Heart right ventricle (tissue), 16 donors: ENCODE measurements at regions not wholly inside any gene's neighbourhood (a gene's known extent, or its start where the extent isn't known, plus 50 kb on each side); places are given as distances from the start of the nearest gene placed in this dataset.

Experiments
- ATAC-seq, 8 donors: fragments of 200-7000 bp; cut with Tn5 transposase; one replicate each; pipeline ENCODE4 v1.9.1; 2020; ENCODE audit warnings: mild to moderate bottlenecking in 8 of 8, moderate library complexity in 8 of 8, moderate number of reproducible peaks in 1 of 8
- DNase-seq, 2 donors: peaks; one replicate each; pipeline ENCODE4 v3.0.0-alpha.2; 2020
- H3K27ac ChIP-seq, 10 donors: fragments of 200-600 bp; sonication (generic) in 2 of 10; one replicate each; pipeline versions ENCODE4 v1.5.0 to v1.8.0; 2020 to 2022; ENCODE audit warnings: mild to moderate bottlenecking in 3 of 10
- H3K27me3 ChIP-seq, 7 donors: fragments of 200-600 bp; one replicate each; pipeline ENCODE4 v1.8.0; 2021 to 2022; ENCODE audit warnings: mild to moderate bottlenecking in 2 of 7
- H3K36me3 ChIP-seq, 9 donors: fragments of 200-600 bp; sonication (generic) in 1 of 9; one replicate each; pipeline versions ENCODE4 v1.5.0 to v1.8.0; 2020 to 2022; ENCODE audit warnings: mild to moderate bottlenecking in 2 of 9
- H3K4me1 ChIP-seq, 9 donors: fragments of 200-600 bp; sonication (generic) in 1 of 9; one replicate each; pipeline versions ENCODE4 v1.5.0 to v1.8.0; 2020 to 2022; ENCODE audit warnings: mild to moderate bottlenecking in 4 of 9
- H3K4me3 ChIP-seq, 10 donors: fragments of 200-600 bp; sonication (generic) in 2 of 10; one replicate each; pipeline versions ENCODE4 v1.5.0 to v1.8.0; 2020 to 2022; ENCODE audit warnings: mild to moderate bottlenecking in 7 of 10, moderate library complexity in 2 of 10
- H3K9me3 ChIP-seq, 11 donors: fragments of 200-600 bp in 10 of 11; sonication (generic) in 2 of 11; one replicate each; pipeline versions ENCODE4 v1.5.0 to v1.8.0; 2013 to 2022; ENCODE audit warnings: mild to moderate bottlenecking in 2 of 11, control low read depth in 1 of 11, moderate library complexity in 1 of 11
- CTCF ChIP-seq, 9 donors: fragments of 200-600 bp; sonication (generic) in 2 of 9; IDR thresholded peaks; one replicate each; pipeline versions ENCODE4 v1.5.0 to v1.8.0; 2021 to 2022; ENCODE audit warnings: antibody characterized with exemption in 9 of 9, mild to moderate bottlenecking in 5 of 9, moderate library complexity in 1 of 9
- WGBS, 2 donors: extraction: QIAGEN DNeasy Blood & Tissue Kit; methylation state at CpG; one replicate each; pipeline ENCODE4 v1.1.7; 2013; ENCODE audit warnings: inconsistent platforms in 1 of 2; 5-methylcytosine and 5-hydroxymethylcytosine counted together
- intact Hi-C, 10 donors: fragments of 100-400 bp; cut with DNase I; formaldehyde crosslinking; loops; one replicate each; pipeline versions ENCODE4 v1.11.1 to v1.14.2; 2022
- donor health status: Arrhythmogenic right ventricular cardiomyopathy.
- donor health status: ischemic (EF 13 %, LVEDD 7.1; RV severe dilation, severe dysfunction).
- donor health status: healthy with polysubstance abuse.
- donor health status: DM: no; HTN: yes; CAD: no.
- donor health status: DM: no; HTN: no; CAD: no.
- donor health status: ischemic (EF 25% LVEDD 6.9; RV normal size, moderate dysfunction).
- donor health status: ischemic (EF 25% LVEDD 5.7; RV mildly dilated, moderate dysfunction).
- donor health status: healthy.
- donor health status: DM: yes; HTN: yes; CAD: no.
- donor health status: Ischemic cardiomyopathy.
- donor health status: ischemic (EF 35%, LVEDD 5.7; RV mildly dilated, moderate dysfunction).
- donor health status: nonischemic (EF 11% LVEDD 7.7; RV severe dilation, severe dysfunction).
- donor health status: DM: yes; HTN: yes; CAD: no.
- donor health status: PGD.
- donor health status: ischemic (EF 29% LVEDD 5.4; RV normal size, mild dysfunction).
- donor health status: nonischemic (EF 23%, LVEDD 6.1; RV moderate dilation, normal function).

- 78 to 86% methylated on average over 8 of the region's 8 CpGs for WGBS, 2 donors
- intact Hi-C loops: no loop called here
- no peak for ATAC-seq
Observed at GRCh38 chr1:38239258-38239835, 192.8 kb upstream of the POU3F1 start.

GRCh38 chr1:38238294-38238693 lies 191.7 kb upstream of the POU3F1 start:
- H3K27ac ChIP-seq: no peak overlapping the region
- no peaks in the 10 kb centered on the region for H3K9me3 ChIP-seq
- no peaks in the 10 kb centered on the region for H3K4me1 ChIP-seq
- ATAC-seq (no peak), DNase-seq (no peak)
- H3K27me3 ChIP-seq: peaks cover 0 to 16% (median 7%) of the 10 kb centered on the region in 7 donors
- WGBS, 2 donors: 89 to 93% methylated on average over 5 of the region's 5 CpGs
- intact Hi-C loops: no loop called here
- TF ChIP-seq CTCF (IDR thresholded peaks at IDR 0.05): no peak
- H3K36me3 ChIP-seq: no peaks in the 10 kb centered on the region
- H3K4me3 ChIP-seq: no peak overlapping the region

More at GRCh38 chr1:38239258-38239835, 192.8 kb upstream of the POU3F1 start:
- Histone ChIP-seq H3K4me1 (no peaks in the 10 kb centered on the region), H3K27me3 (peaks cover 0 to 12% (median 7%) of the 10 kb centered on the region in 7 donors), H3K36me3 (no peaks in the 10 kb centered on the region), H3K27ac (no peak overlapping the region), H3K4me3 (no peak overlapping the region), H3K9me3 (no peaks in the 10 kb centered on the region)
- no peak for TF ChIP-seq CTCF (IDR thresholded peaks at IDR 0.05)
- no peak for DNase-seq

GRCh38 chr1:38235705-38236104 lies 189.1 kb upstream of the POU3F1 start:
- 59 to 70% methylated on average over 3 of the region's 3 CpGs for WGBS, 2 donors
- no peaks in the 10 kb centered on the region for H3K4me1 ChIP-seq
- TF ChIP-seq CTCF (IDR thresholded peaks at IDR 0.05): no peak

GRCh38 chr1:38231941-38232340 lies 185.3 kb upstream of the POU3F1 start:
- intact Hi-C loops: no loop called here
- DNase-seq (no peak), ATAC-seq (no peak)
- Histone ChIP-seq H3K36me3 (no peaks in the 10 kb centered on the region), H3K4me3 (no peak overlapping the region), H3K27ac (no peak overlapping the region), H3K4me1 (no peaks in the 10 kb centered on the region), H3K27me3 (peaks cover 0 to 8% (median 5%) of the 10 kb centered on the region in 7 donors), H3K9me3 (peaks cover 0 to 8% (median 0%) of the 10 kb centered on the region in 11 donors)
- TF ChIP-seq CTCF (IDR thresholded peaks at IDR 0.05): no peak
- 72 to 83% methylated on average over 1 of the region's 1 CpG for WGBS, 2 donors

More at GRCh38 chr1:38235705-38236104, 189.1 kb upstream of the POU3F1 start:
- no peak overlapping the region for H3K4me3 ChIP-seq
- peaks cover 0 to 8% (median 0%) of the 10 kb centered on the region in 11 donors for H3K9me3 ChIP-seq
- H3K36me3 ChIP-seq: no peaks in the 10 kb centered on the region
- intact Hi-C loops: no loop called here
- DNase-seq: no peak
- H3K27me3 ChIP-seq: peaks cover 0 to 16% (median 7%) of the 10 kb centered on the region in 7 donors
- ATAC-seq: no peak
- H3K27ac ChIP-seq: no peak overlapping the region
